Hepatic stellate cell (primary cell): ENCODE measurements at regions not wholly inside any gene's neighbourhood (a gene's known extent, or its start where the extent isn't known, plus 50 kb on each side); places are given as distances from the start of the nearest gene placed in this dataset.

Experiments used
- DNase-seq: peaks from one replicate; pipeline ENCODE4 v3.0.0; 2011; ENCODE audit warnings: low spot score

DNA sequence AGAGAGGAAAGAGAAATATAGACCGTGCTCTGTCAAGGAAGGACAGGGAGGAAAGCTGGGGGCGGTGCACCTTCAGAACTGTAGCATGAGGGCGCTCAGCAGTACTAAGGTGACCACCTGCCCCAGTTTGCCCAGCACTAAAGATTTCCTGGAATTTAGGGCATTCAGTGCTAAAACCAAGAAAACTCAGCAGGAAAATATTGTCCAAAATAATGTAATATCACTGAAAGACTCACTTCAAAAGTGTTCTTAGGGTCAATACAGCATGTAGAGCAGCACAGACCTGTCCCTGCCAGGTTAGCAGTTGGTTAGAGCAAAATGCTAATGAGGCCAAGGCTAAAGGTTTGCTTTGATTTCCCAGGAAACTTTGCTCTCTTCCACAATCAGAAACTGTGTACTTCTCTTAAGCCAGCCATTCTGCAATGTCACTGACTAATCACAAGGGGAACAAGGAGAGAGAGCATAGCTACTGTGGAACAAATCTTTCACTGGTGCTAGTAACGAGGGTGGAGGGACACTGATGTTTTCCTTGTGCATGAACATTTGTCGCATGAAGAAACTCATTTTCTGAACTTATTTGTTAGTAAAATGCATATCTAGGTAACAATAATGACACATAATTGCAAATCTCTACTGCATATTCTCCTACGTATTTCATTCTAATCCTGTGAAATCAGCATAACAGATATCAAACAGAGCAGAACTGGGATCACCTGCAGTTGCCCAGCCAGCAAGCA, 53.0 kb upstream of the GRAMD2B start:
- no peak for DNase-seq

DNA sequence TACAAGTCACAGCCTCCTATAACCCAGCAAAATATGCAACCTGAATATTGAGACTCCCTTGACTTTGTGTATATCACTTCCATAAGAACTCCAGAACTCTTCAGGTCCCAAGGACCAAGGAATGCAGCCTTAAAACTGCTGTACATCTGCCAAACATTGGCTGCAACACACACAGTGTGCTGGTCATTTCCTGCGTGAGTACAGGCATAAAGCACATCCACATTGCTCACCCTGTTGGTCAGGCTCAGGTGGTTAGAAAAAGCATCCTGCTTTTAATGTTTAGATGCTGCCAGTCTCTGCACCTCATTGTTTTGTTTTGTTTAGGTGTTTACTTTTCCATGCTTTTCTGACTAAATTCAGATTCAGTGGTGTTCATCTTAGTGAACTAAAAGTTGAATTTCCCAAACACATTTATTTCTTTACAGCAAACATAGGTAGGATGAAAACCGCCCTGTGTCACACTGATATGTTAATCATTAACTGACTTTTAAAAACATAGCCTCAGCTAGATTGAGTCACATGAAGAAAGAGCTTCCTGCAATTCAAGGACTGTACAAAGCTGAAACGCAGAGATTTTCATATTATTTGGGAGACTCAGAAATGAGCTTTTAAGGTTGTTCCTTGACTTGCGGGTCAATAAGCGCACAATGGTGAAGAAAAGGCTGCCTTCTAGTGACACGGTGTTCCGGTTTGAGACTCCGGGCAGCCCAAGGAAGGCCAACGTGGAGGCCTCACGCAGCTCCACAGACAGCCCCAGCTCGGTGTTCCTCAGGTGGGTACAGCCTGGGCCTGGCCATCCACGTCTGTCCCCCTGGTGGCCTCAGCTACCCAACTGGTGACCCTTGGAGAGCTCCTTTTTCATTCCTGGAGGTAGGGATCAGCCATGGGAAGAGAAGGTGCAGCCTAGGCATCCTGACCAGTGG, 52.2 kb upstream of the GRAMD2B start:
- DNase-seq: no peak

DNA sequence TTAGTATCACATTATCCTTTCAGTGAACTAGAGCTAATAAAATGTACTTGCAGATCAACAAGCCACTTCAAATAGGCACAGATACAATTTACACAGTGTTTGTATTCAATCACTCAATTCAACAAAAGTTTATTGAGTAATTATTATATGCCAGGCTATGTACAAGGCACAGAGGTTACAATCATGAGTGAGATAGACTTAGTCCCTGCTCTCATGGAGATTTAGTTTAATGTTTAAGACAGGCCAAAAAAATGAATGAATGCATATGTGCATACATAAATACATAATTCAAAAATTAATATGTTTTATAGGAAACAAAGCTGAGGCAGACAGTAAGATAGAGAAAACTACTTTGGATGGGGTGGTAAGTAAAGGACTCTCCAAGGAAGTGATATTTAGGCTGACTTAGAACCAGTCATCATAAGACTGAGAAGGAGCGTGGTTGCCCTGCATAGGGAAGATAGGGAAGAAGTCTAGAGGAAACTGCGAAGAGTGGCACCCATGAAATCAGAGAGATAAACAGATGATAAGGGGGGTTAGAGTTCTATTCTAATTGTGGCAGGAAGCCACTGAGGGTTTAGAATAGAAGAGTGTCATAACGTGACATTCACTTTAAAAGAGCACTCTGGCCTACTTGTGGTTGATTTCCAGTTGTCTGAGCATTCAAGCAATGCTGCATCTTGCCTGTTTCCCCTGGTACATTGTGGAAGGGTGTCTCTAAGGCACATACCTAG, 49.7 kb upstream of the GRAMD2B start:
- DNase-seq: no peak
